ENCODE measurements at regions not wholly inside any gene's neighbourhood (a gene's known extent, or its start where the extent isn't known, plus 50 kb on each side); places are given as distances from the start of the nearest gene placed in this dataset.

- TF ChIP-seq, protein P1, sequence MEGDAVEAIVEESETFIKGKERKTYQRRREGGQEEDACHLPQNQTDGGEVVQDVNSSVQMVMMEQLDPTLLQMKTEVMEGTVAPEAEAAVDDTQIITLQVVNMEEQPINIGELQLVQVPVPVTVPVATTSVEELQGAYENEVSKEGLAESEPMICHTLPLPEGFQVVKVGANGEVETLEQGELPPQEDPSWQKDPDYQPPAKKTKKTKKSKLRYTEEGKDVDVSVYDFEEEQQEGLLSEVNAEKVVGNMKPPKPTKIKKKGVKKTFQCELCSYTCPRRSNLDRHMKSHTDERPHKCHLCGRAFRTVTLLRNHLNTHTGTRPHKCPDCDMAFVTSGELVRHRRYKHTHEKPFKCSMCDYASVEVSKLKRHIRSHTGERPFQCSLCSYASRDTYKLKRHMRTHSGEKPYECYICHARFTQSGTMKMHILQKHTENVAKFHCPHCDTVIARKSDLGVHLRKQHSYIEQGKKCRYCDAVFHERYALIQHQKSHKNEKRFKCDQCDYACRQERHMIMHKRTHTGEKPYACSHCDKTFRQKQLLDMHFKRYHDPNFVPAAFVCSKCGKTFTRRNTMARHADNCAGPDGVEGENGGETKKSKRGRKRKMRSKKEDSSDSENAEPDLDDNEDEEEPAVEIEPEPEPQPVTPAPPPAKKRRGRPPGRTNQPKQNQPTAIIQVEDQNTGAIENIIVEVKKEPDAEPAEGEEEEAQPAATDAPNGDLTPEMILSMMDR (IDR thresholded peaks at IDR 0.05; ENCODE audit: low read depth, low read length): no peak
- no peak for DNase-seq (ENCODE audit: extremely low read depth, low read depth)
Observed at GRCh38 chr9:88936132-88936531, 55.1 kb upstream of the S1PR3 start.

GRCh38 chr9:88936668-88937067 is 54.6 kb upstream of the S1PR3 start:
- TF ChIP-seq, protein P1 (IDR thresholded peaks at IDR 0.05; ENCODE audit: low read depth, low read length): no peak
- no peak for DNase-seq (ENCODE audit: extremely low read depth, low read depth)

DNA sequence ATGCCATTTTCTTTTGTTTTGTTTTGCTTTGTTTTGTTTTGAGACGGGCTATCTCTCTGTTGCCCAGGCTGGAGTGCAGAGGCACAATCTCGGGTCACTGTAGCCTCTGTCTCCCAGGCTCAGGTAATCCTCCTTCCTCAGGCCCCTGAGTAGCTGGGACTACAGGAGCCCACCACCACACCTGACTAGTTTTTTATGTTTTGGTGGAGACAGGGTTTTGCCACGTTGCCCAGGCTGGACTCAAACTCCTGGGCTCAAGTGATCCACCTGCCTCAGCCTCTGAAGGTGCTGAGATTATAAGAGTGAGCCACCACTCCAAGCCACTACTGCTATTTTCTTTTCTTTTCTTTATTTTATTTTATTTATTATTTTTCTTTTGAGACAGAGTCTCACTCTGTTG is 54.0 kb upstream of the S1PR3 start:
- TF ChIP-seq, protein P1 (IDR thresholded peaks at IDR 0.05; ENCODE audit: low read depth, low read length): no peak
- no peak for DNase-seq (ENCODE audit: extremely low read depth, low read depth)

GRCh38 chr9:88938189-88938588 is 53.1 kb upstream of the S1PR3 start:
- DNase-seq (ENCODE audit: extremely low read depth, low read depth): no peak
- TF ChIP-seq, protein P1 (IDR thresholded peaks at IDR 0.05; ENCODE audit: low read depth, low read length): no peak
